Trophoblast cell (in vitro differentiated cells and primary cell): ENCODE measurements at regions not wholly inside any gene's neighbourhood (a gene's known extent, or its start where the extent isn't known, plus 50 kb on each side); places are given as distances from the start of the nearest gene placed in this dataset.

Experiments used
- DNase-seq, 2 donors: peaks; one replicate each; pipeline ENCODE4 v3.0.0-alpha.2; 2016
- H2AFZ ChIP-seq: 2 replicates; pipeline ENCODE4 v1.6.1; 2013; ENCODE audit warnings: low read length, moderate library complexity, mild to moderate bottlenecking; ENCODE audit not compliant: insufficient read depth, poor library complexity
- H2AK5ac ChIP-seq: 2 replicates; pipeline ENCODE4 v1.6.1; 2013; ENCODE audit warnings: mild to moderate bottlenecking, low read length
- H2BK120ac ChIP-seq: 2 replicates; pipeline ENCODE4 v1.6.1; 2013; ENCODE audit warnings: low read length, mild to moderate bottlenecking, moderate library complexity; ENCODE audit not compliant: insufficient read depth, poor library complexity
- H2BK12ac ChIP-seq: 2 replicates; pipeline ENCODE4 v1.6.1; 2013; ENCODE audit warnings: mild to moderate bottlenecking, low read length, moderate library complexity
- H2BK5ac ChIP-seq: 2 replicates; pipeline ENCODE4 v1.6.1; 2013; ENCODE audit warnings: low read length, low read depth, moderate library complexity, mild to moderate bottlenecking; ENCODE audit not compliant: poor library complexity
- H3K14ac ChIP-seq: 2 replicates; pipeline ENCODE4 v1.6.1; 2013; ENCODE audit warnings: mild to moderate bottlenecking, low read length
- H3K18ac ChIP-seq: 2 replicates; pipeline ENCODE4 v1.6.1; 2013; ENCODE audit warnings: mild to moderate bottlenecking, low read length
- H3K23ac ChIP-seq: 2 replicates; pipeline ENCODE4 v1.6.1; 2013; ENCODE audit warnings: low read length
- H3K27ac ChIP-seq: 2 replicates; pipeline ENCODE4 v1.5.1; 2013; ENCODE audit warnings: low read depth, mild to moderate bottlenecking, inconsistent platforms, low read length, moderate library complexity
- H3K27me3 ChIP-seq: 2 replicates; pipeline ENCODE4 v1.6.1; 2013; ENCODE audit warnings: inconsistent platforms, mild to moderate bottlenecking, low read length, moderate library complexity; ENCODE audit not compliant: insufficient read depth
- H3K36me3 ChIP-seq, 2 experiments: 1 replicate in 1 of 2; 2 replicates in 1 of 2; pipeline ENCODE4 v1.6.1; 2013; ENCODE audit warnings: low read length in 2 of 2, mild to moderate bottlenecking in 2 of 2, moderate library complexity in 1 of 2; ENCODE audit not compliant: insufficient read depth in 2 of 2, control insufficient read depth in 1 of 2
- H3K4ac ChIP-seq: 2 replicates; pipeline ENCODE4 v1.6.1; 2013; ENCODE audit warnings: low read depth, mild to moderate bottlenecking, low read length, moderate library complexity
- H3K4me1 ChIP-seq, 2 experiments: 1 replicate in 1 of 2; 2 replicates in 1 of 2; pipeline ENCODE4 v1.6.1; 2013; ENCODE audit warnings: low read length in 2 of 2, mild to moderate bottlenecking in 2 of 2, moderate library complexity in 1 of 2; ENCODE audit not compliant: insufficient read depth in 2 of 2, control insufficient read depth in 1 of 2
- H3K4me2 ChIP-seq: 2 replicates; pipeline ENCODE4 v1.6.1; 2013; ENCODE audit warnings: inconsistent platforms, mild to moderate bottlenecking, low read length, moderate library complexity
- H3K4me3 ChIP-seq: 2 replicates; pipeline ENCODE4 v1.5.1; 2013; ENCODE audit warnings: mild to moderate bottlenecking, low read depth, low read length, inconsistent platforms
- H3K79me1 ChIP-seq: one replicate; pipeline ENCODE4 v1.6.1; 2013; ENCODE audit warnings: low read length
- H3K79me2 ChIP-seq: 2 replicates; pipeline ENCODE4 v1.6.1; 2013; ENCODE audit warnings: low read length, mild to moderate bottlenecking; ENCODE audit not compliant: control insufficient read depth, insufficient read depth, poor library complexity
- H3K9ac ChIP-seq: 2 replicates; pipeline ENCODE4 v1.6.1; 2013; ENCODE audit warnings: mild to moderate bottlenecking, low read length
- H3K9me3 ChIP-seq: 2 replicates; pipeline ENCODE4 v1.6.1; 2013; ENCODE audit warnings: low read depth, mild to moderate bottlenecking, control low read depth, inconsistent platforms, low read length; ENCODE audit not compliant: insufficient read depth
- H4K12ac ChIP-seq: 2 replicates; pipeline ENCODE4 v1.6.1; 2013; ENCODE audit warnings: low read depth, mild to moderate bottlenecking, low read length, moderate library complexity
- H4K8ac ChIP-seq: 2 replicates; pipeline ENCODE4 v1.6.1; 2013; ENCODE audit warnings: low read depth, mild to moderate bottlenecking, low read length, moderate library complexity
- H4K91ac ChIP-seq: one replicate; pipeline ENCODE4 v1.6.1; 2013; ENCODE audit warnings: low read depth, mild to moderate bottlenecking, low read length, moderate library complexity
- WGBS: extraction: QIAGEN DNeasy Blood & Tissue Kit; methylation state at CpG from one replicate; pipeline ENCODE4 v1.1.7; 2013; ENCODE audit warnings: missing lambda C conversion rate; ENCODE audit not compliant: insufficient read length, insufficient coverage; ENCODE audit errors: extremely low coverage; 5-methylcytosine and 5-hydroxymethylcytosine counted together

GRCh38 chr15:35757765-35758164 is 211.8 kb upstream of the DPH6 start:
- Histone ChIP-seq H3K9ac (no peak overlapping the region), H3K4ac (no peak overlapping the region), H3K27ac (no peak overlapping the region), H4K8ac (no peak overlapping the region), H3K36me3 (no peaks in the 10 kb centered on the region), H3K4me3 (no peak overlapping the region), H4K12ac (no peak overlapping the region), H2BK12ac (no peak overlapping the region), H2AK5ac (no peak overlapping the region), H3K9me3 (no peaks in the 10 kb centered on the region), H2BK5ac (no peak overlapping the region), H3K27me3 (no peaks in the 10 kb centered on the region), H3K79me1 (no peaks in the 10 kb centered on the region), H3K4me2 (no peak overlapping the region), H3K14ac (no peak overlapping the region), H3K23ac (no peak overlapping the region), H2AFZ (no peak overlapping the region), H3K18ac (no peak overlapping the region), H4K91ac (no peak overlapping the region), H3K79me2 (no peaks in the 10 kb centered on the region), H2BK120ac (no peak overlapping the region), H3K4me1 (no peaks in the 10 kb centered on the region)
- no peak for DNase-seq
- WGBS = no CpG with 5 or more reads among the region's 3 CpGs

- Histone ChIP-seq H3K4me1 (no peaks in the 10 kb centered on the region), H2AK5ac (no peak overlapping the region), H3K18ac (no peak overlapping the region), H2BK12ac (no peak overlapping the region), H3K79me1 (no peaks in the 10 kb centered on the region), H4K12ac (no peak overlapping the region), H2AFZ (no peak overlapping the region), H3K27ac (no peak overlapping the region), H3K27me3 (no peaks in the 10 kb centered on the region), H3K14ac (no peak overlapping the region), H3K79me2 (no peaks in the 10 kb centered on the region), H3K4ac (no peak overlapping the region), H3K36me3 (no peaks in the 10 kb centered on the region), H3K23ac (no peak overlapping the region), H3K9me3 (no peaks in the 10 kb centered on the region), H2BK120ac (no peak overlapping the region), H3K4me3 (no peak overlapping the region), H4K8ac (no peak overlapping the region), H3K4me2 (no peak overlapping the region), H2BK5ac (no peak overlapping the region), H3K9ac (no peak overlapping the region), H4K91ac (no peak overlapping the region)
- no peak for DNase-seq
- WGBS = no CpG with 5 or more reads among the region's 5 CpGs
Observed at GRCh38 chr15:35764661-35765519, 218.9 kb upstream of the DPH6 start.

- Histone ChIP-seq H3K36me3 (no peaks in the 10 kb centered on the region), H2BK5ac (no peak overlapping the region), H3K79me1 (no peaks in the 10 kb centered on the region), H3K18ac (no peak overlapping the region), H3K27me3 (no peaks in the 10 kb centered on the region), H3K79me2 (no peaks in the 10 kb centered on the region), H3K4ac (no peak overlapping the region), H2BK12ac (no peak overlapping the region), H2BK120ac (no peak overlapping the region), H2AK5ac (no peak overlapping the region), H3K27ac (no peak overlapping the region), H3K4me3 (no peak overlapping the region), H3K4me2 (no peak overlapping the region), H3K23ac (no peak overlapping the region), H3K9ac (no peak overlapping the region), H4K8ac (no peak overlapping the region), H2AFZ (no peak overlapping the region), H3K9me3 (no peaks in the 10 kb centered on the region), H3K4me1 (no peaks in the 10 kb centered on the region), H3K14ac (no peak overlapping the region), H4K91ac (no peak overlapping the region), H4K12ac (no peak overlapping the region)
- DNase-seq = no peak
- WGBS = no CpG with 5 or more reads among the region's 1 CpG
Observed at GRCh38 chr15:35768949-35769348, 223.0 kb upstream of the DPH6 start.

GRCh38 chr15:35769656-35770055 is 223.7 kb upstream of the DPH6 start:
- Histone ChIP-seq H3K4me1 (no peaks in the 10 kb centered on the region), H3K36me3 (no peaks in the 10 kb centered on the region), H3K4me3 (no peak overlapping the region), H2AK5ac (no peak overlapping the region), H3K27ac (no peak overlapping the region), H3K9me3 (no peaks in the 10 kb centered on the region), H2BK120ac (no peak overlapping the region), H3K9ac (no peak overlapping the region), H2BK5ac (no peak overlapping the region), H3K14ac (no peak overlapping the region), H3K4ac (no peak overlapping the region), H3K79me2 (no peaks in the 10 kb centered on the region), H2BK12ac (no peak overlapping the region), H3K27me3 (no peaks in the 10 kb centered on the region), H3K23ac (no peak overlapping the region), H2AFZ (no peak overlapping the region), H4K91ac (no peak overlapping the region), H3K4me2 (no peak overlapping the region), H3K79me1 (no peaks in the 10 kb centered on the region), H4K8ac (no peak overlapping the region), H4K12ac (no peak overlapping the region), H3K18ac (no peak overlapping the region)
- no peak for DNase-seq
- WGBS = no CpG with 5 or more reads among the region's 2 CpGs
